ENCODE measurements at regions not wholly inside any gene's neighbourhood (a gene's known extent, or its start where the extent isn't known, plus 50 kb on each side); places are given as distances from the start of the nearest gene placed in this dataset.
"Not testable (repeated sequence)": the region's sequence is repeated elsewhere in the genome, so short reads cannot be mapped to it uniquely, and the experiment has no call there.

- Histone ChIP-seq H3K27ac (ENCODE audit: insufficient read depth, low read depth, low read length, poor library complexity, severe bottlenecking) (no peak overlapping the region), H3K9me3 (ENCODE audit: control insufficient read depth, low read length) (no peaks in the 10 kb centered on the region), H3K27me3 (ENCODE audit: control insufficient read depth, insufficient read depth, low read length, poor library complexity, severe bottlenecking) (no peaks in the 10 kb centered on the region), H3K4me1 (ENCODE audit: control insufficient read depth, insufficient read depth, low read length) (peaks cover 26% of the 10 kb centered on the region), H3K36me3 (ENCODE audit: control insufficient read depth, insufficient read depth, low read length) (no peaks in the 10 kb centered on the region), H3K4me3 (ENCODE audit: insufficient read depth, low read depth, low read length) (no peak overlapping the region)
- 92 to 93% methylated on average over 2 of the region's 2 CpGs for WGBS, 2 experiments
These were observed 449.9 kb downstream of the PREX1 start for GRCh38 chr20:48377940-48378339.

GRCh38 chr20:48375804-48376203 lies 452.0 kb downstream of the PREX1 start:
- Histone ChIP-seq H3K4me3 (ENCODE audit: insufficient read depth, low read depth, low read length) (no peak overlapping the region), H3K27ac (ENCODE audit: insufficient read depth, low read depth, low read length, poor library complexity, severe bottlenecking) (no peak overlapping the region), H3K27me3 (ENCODE audit: control insufficient read depth, insufficient read depth, low read length, poor library complexity, severe bottlenecking) (no peaks in the 10 kb centered on the region), H3K36me3 (ENCODE audit: control insufficient read depth, insufficient read depth, low read length) (no peaks in the 10 kb centered on the region), H3K4me1 (ENCODE audit: control insufficient read depth, insufficient read depth, low read length) (peaks cover 30% of the 10 kb centered on the region), H3K9me3 (ENCODE audit: control insufficient read depth, low read length) (no peaks in the 10 kb centered on the region)
- WGBS, 2 experiments, result 33 to 41% methylated on average over 8 of the region's 8 CpGs

GRCh38 chr20:48374991-48375595 lies 452.7 kb downstream of the PREX1 start:
- H3K27ac ChIP-seq (ENCODE audit: insufficient read depth, low read depth, low read length, poor library complexity, severe bottlenecking), result no peak overlapping the region
- no peaks in the 10 kb centered on the region for H3K36me3 ChIP-seq (ENCODE audit: control insufficient read depth, insufficient read depth, low read length)
- H3K27me3 ChIP-seq (ENCODE audit: control insufficient read depth, insufficient read depth, low read length, poor library complexity, severe bottlenecking), result no peaks in the 10 kb centered on the region
- no peak overlapping the region for H3K4me3 ChIP-seq (ENCODE audit: insufficient read depth, low read depth, low read length)
- WGBS, 2 experiments, result 79% methylated on average over 16 of the region's 16 CpGs
- peaks cover 30% of the 10 kb centered on the region for H3K4me1 ChIP-seq (ENCODE audit: control insufficient read depth, insufficient read depth, low read length)
- no peaks in the 10 kb centered on the region for H3K9me3 ChIP-seq (ENCODE audit: control insufficient read depth, low read length)

- not testable (repeated sequence) for H3K27me3 ChIP-seq (ENCODE audit: control insufficient read depth, insufficient read depth, low read length, poor library complexity, severe bottlenecking); H3K36me3 ChIP-seq (ENCODE audit: control insufficient read depth, insufficient read depth, low read length); H3K27ac ChIP-seq (ENCODE audit: insufficient read depth, low read depth, low read length, poor library complexity, severe bottlenecking); H3K4me3 ChIP-seq (ENCODE audit: insufficient read depth, low read depth, low read length); H3K9me3 ChIP-seq (ENCODE audit: control insufficient read depth, low read length)
- H3K4me1 ChIP-seq (ENCODE audit: control insufficient read depth, insufficient read depth, low read length), result peaks cover 30% of the 10 kb centered on the region
- WGBS, 2 experiments, result 44 to 46% methylated on average over 26 of the region's 26 CpGs
These were observed 453.5 kb downstream of the PREX1 start for GRCh38 chr20:48374031-48374907.

GRCh38 chr20:48373555-48373934 lies 454.3 kb downstream of the PREX1 start:
- Histone ChIP-seq H3K36me3 (ENCODE audit: control insufficient read depth, insufficient read depth, low read length) (no peaks in the 10 kb centered on the region), H3K27me3 (ENCODE audit: control insufficient read depth, insufficient read depth, low read length, poor library complexity, severe bottlenecking) (no peaks in the 10 kb centered on the region), H3K9me3 (ENCODE audit: control insufficient read depth, low read length) (no peaks in the 10 kb centered on the region), H3K4me3 (ENCODE audit: insufficient read depth, low read depth, low read length) (no peak overlapping the region), H3K4me1 (ENCODE audit: control insufficient read depth, insufficient read depth, low read length) (peaks cover 37% of the 10 kb centered on the region), H3K27ac (ENCODE audit: insufficient read depth, low read depth, low read length, poor library complexity, severe bottlenecking) (no peak overlapping the region)
- 88 to 90% methylated on average over 19 of the region's 19 CpGs for WGBS, 2 experiments

GRCh38 chr20:48372851-48373554 lies 454.8 kb downstream of the PREX1 start:
- peaks cover 40% of the 10 kb centered on the region for H3K4me1 ChIP-seq (ENCODE audit: control insufficient read depth, insufficient read depth, low read length)
- H3K4me3 ChIP-seq (ENCODE audit: insufficient read depth, low read depth, low read length); H3K9me3 ChIP-seq (ENCODE audit: control insufficient read depth, low read length); H3K36me3 ChIP-seq (ENCODE audit: control insufficient read depth, insufficient read depth, low read length); H3K27ac ChIP-seq (ENCODE audit: insufficient read depth, low read depth, low read length, poor library complexity, severe bottlenecking); H3K27me3 ChIP-seq (ENCODE audit: control insufficient read depth, insufficient read depth, low read length, poor library complexity, severe bottlenecking): not testable (repeated sequence)
- 71 to 76% methylated on average over 27 to 30 of the region's 35 CpGs for WGBS, 2 experiments

GRCh38 chr20:48371211-48371610 lies 456.6 kb downstream of the PREX1 start:
- no peak overlapping the region for H3K4me3 ChIP-seq (ENCODE audit: insufficient read depth, low read depth, low read length)
- H3K4me1 ChIP-seq (ENCODE audit: control insufficient read depth, insufficient read depth, low read length), result peaks cover 40% of the 10 kb centered on the region
- no peaks in the 10 kb centered on the region for H3K27me3 ChIP-seq (ENCODE audit: control insufficient read depth, insufficient read depth, low read length, poor library complexity, severe bottlenecking)
- no peak overlapping the region for H3K27ac ChIP-seq (ENCODE audit: insufficient read depth, low read depth, low read length, poor library complexity, severe bottlenecking)
- H3K9me3 ChIP-seq (ENCODE audit: control insufficient read depth, low read length), result no peaks in the 10 kb centered on the region
- 86 to 91% methylated on average over 4 of the region's 4 CpGs for WGBS, 2 experiments
- no peaks in the 10 kb centered on the region for H3K36me3 ChIP-seq (ENCODE audit: control insufficient read depth, insufficient read depth, low read length)

- WGBS, 2 experiments, result 85 to 86% methylated on average over 10 of the region's 10 CpGs
- H3K4me3 ChIP-seq (ENCODE audit: insufficient read depth, low read depth, low read length); H3K27me3 ChIP-seq (ENCODE audit: control insufficient read depth, insufficient read depth, low read length, poor library complexity, severe bottlenecking); H3K27ac ChIP-seq (ENCODE audit: insufficient read depth, low read depth, low read length, poor library complexity, severe bottlenecking); H3K9me3 ChIP-seq (ENCODE audit: control insufficient read depth, low read length); H3K36me3 ChIP-seq (ENCODE audit: control insufficient read depth, insufficient read depth, low read length): not testable (repeated sequence)
- peaks cover 20% of the 10 kb centered on the region for H3K4me1 ChIP-seq (ENCODE audit: control insufficient read depth, insufficient read depth, low read length)
These were observed 459.2 kb downstream of the PREX1 start for GRCh38 chr20:48368580-48369021.

- not testable (repeated sequence) for H3K36me3 ChIP-seq (ENCODE audit: control insufficient read depth, insufficient read depth, low read length); H3K27ac ChIP-seq (ENCODE audit: insufficient read depth, low read depth, low read length, poor library complexity, severe bottlenecking); H3K27me3 ChIP-seq (ENCODE audit: control insufficient read depth, insufficient read depth, low read length, poor library complexity, severe bottlenecking); H3K9me3 ChIP-seq (ENCODE audit: control insufficient read depth, low read length); H3K4me3 ChIP-seq (ENCODE audit: insufficient read depth, low read depth, low read length)
- 5% methylated on average over 13 of the region's 28 CpGs for WGBS, 2 experiments
- H3K4me1 ChIP-seq (ENCODE audit: control insufficient read depth, insufficient read depth, low read length), result peaks cover 12% of the 10 kb centered on the region
These were observed 460.0 kb downstream of the PREX1 start for GRCh38 chr20:48367541-48368358.
